ENCODE measurements at regions not wholly inside any gene's neighbourhood (a gene's known extent, or its start where the extent isn't known, plus 50 kb on each side); places are given as distances from the start of the nearest gene placed in this dataset.

DNA sequence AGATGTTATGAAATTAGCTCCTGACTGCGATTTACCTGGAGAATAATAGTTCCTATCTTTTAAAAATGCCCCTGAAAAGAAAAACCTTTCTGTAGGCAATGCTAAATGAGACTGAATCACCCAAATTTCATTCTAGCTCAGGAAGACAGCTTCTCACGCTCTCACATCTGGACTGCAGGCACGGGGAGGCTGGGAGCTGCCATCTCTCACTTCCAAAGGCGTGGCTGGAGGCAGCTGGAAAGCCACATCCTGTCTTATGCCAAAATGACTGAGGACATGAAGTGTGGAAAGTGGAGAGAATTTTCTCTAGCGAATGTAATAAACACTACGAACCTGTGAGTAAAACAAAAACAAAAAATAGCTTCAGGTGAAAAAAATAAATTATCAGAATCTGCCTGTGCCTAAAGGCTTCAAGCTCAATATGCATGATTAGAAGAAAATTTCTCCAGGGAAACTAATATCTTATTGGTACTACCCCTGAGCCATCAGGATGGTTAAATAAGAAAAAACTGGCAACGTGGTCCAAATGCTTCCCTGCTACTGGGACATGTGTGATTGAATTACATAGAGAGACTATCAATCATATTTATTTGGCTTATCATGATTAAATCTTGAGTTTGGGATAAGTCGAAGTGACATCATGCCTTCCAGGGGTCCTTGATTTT, 58.1 kb upstream of the UBL3 start:
- no peak overlapping the region for H3K27ac ChIP-seq
- no peak overlapping the region for H3K4me3 ChIP-seq

DNA sequence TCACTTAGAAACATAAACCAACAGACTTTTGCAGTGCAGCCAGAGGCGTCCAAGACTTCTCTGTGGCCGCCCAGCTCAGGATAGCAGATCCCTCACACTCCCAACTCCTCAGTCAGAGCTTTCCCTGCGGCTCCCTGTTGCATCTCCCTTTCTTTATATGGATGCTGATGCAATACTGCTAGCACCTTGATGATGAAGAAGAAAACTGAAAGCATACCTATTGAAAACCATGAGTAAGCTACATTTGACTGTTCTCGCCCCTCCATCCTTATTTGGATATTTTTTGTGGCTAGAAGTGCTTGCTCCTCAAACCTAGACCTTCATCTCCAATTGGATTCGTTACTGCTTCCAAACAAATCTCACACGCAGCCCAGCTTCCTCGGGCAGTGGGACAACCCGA, 57.3 kb upstream of the UBL3 start:
- Histone ChIP-seq H3K4me3 (no peak overlapping the region), H3K9me3 (replicated peaks) (no peaks in the 10 kb centered on the region), H3K27ac (no peak overlapping the region), H3K27me3 (replicated peaks) (no peaks in the 10 kb centered on the region), H3K36me3 (no peaks in the 10 kb centered on the region), H3K4me1 (replicated peaks) (peaks cover 9% of the 10 kb centered on the region)
- no peak for DNase-seq (ENCODE audit: low read depth in 1 of 2, low spot score in 2 of 2)

More for the DNA sequence above, 58.1 kb upstream of the UBL3 start:
- H3K9me3 ChIP-seq (replicated peaks): no peaks in the 10 kb centered on the region
- peaks cover 7% of the 10 kb centered on the region; the same call in 1 of the 2 replicates for H3K4me1 ChIP-seq (replicated peaks)
- no peaks in the 10 kb centered on the region for H3K27me3 ChIP-seq (replicated peaks)
- no peaks in the 10 kb centered on the region for H3K36me3 ChIP-seq
- DNase-seq (ENCODE audit: low read depth in 1 of 2, low spot score in 2 of 2): peak; percentile 10 to 49

DNA sequence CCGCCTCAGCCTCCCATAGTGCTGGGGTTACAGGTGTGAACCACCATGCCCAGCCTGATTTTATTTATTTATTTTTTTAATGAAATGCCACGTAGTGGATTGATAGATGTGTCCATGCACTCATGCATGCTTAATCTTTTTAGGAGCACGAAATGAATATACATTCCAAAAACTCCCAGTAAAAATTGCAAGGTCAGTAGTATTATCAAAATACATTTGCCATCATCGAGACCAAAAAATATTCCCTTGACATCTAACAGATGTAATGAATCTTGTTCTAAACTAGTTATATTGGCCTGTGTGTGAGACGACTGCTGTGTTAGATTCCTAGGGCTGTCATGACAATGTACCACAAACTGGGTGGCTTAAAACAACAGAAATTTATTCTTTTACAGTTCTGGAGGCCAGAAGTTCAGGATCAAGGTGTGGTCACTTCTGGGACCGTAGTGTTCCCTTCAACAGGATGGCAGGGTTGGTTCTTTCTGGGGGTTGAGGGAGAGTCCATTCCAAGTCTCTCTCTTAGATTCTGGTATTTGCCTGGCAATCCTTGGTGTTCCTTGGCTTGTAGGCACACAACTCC, 56.1 kb upstream of the UBL3 start:
- Histone ChIP-seq H3K4me1 (replicated peaks) (peaks cover 20% of the 10 kb centered on the region), H3K9me3 (replicated peaks) (no peaks in the 10 kb centered on the region), H3K27ac (no peak overlapping the region), H3K4me3 (no peak overlapping the region), H3K27me3 (replicated peaks) (no peaks in the 10 kb centered on the region), H3K36me3 (no peaks in the 10 kb centered on the region)
- DNase-seq (ENCODE audit: low read depth in 1 of 2, low spot score in 2 of 2): no peak

DNA sequence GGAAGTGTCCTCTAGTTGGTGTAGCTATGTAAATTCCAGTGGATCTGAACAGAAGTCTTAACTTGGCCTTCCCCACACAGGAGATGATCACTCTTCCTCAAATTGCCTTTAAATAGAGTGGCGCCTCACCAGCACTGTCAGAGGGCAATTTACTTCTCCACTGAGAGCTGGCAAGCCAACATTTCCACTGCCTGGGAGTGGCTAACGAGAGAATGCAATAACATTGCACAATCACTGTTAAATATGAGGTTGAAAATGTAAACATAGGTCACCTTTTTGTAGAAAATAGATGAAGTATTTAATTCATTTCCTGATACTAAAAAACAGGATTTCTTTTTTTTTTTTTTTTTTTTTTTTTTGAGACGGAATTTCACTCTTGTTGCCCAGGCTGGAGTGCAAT, 55.4 kb upstream of the UBL3 start:
- no peaks in the 10 kb centered on the region for H3K36me3 ChIP-seq
- DNase-seq (ENCODE audit: low read depth in 1 of 2, low spot score in 2 of 2): no peak
- no peak overlapping the region for H3K4me3 ChIP-seq
- peaks cover 20% of the 10 kb centered on the region for H3K4me1 ChIP-seq (replicated peaks)
- H3K27me3 ChIP-seq (replicated peaks): no peaks in the 10 kb centered on the region
- H3K9me3 ChIP-seq (replicated peaks): no peaks in the 10 kb centered on the region
- H3K27ac ChIP-seq: no peak overlapping the region

DNA sequence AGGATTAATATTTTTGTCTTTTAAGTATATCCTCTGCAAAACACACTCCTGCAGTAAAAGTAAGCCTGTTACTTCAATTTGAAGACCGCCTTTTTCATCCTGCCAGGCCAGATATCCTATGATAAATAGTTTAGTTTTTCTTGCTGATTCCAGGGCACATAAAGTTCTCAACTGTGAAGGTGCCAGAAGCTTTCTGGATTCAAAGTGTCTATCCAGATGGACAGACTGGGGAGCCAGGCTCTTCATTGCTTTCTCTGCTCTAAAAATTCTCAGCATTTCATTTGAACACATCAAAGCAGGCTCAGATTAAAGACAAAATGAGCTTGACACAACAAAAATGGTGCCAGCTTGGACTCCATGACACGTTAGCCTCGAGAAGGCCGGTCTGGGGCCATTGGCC, 53.6 kb upstream of the UBL3 start:
- Histone ChIP-seq H3K27me3 (replicated peaks) (no peaks in the 10 kb centered on the region), H3K27ac (no peak overlapping the region)

DNA sequence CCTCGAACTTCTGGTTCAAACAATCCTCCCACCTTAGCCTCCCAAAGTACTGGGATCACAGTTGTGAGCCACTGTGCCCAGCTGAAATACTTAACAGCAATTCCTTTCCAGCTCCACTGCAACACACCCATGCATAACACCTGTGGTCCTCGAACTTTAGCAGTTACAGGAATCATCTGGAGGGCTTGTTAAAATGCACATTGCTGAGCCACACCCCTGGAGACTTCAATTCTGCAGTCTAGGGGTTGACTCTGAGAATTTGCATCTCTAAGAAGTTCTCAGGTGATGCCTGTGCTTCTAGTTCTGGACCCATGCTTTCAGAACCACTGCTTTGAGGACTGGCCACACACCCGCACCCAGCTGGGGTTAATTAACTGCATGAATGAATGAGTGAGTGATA, 53.1 kb upstream of the UBL3 start:
- no peaks in the 10 kb centered on the region for H3K27me3 ChIP-seq (replicated peaks)
- no peak overlapping the region for H3K27ac ChIP-seq
- no peaks in the 10 kb centered on the region for H3K36me3 ChIP-seq
- H3K4me1 ChIP-seq (replicated peaks): peaks cover 20% of the 10 kb centered on the region
- no peak for DNase-seq (ENCODE audit: low read depth in 1 of 2, low spot score in 2 of 2)
- no peaks in the 10 kb centered on the region for H3K9me3 ChIP-seq (replicated peaks)
- no peak overlapping the region for H3K4me3 ChIP-seq

More for the DNA sequence above, 53.6 kb upstream of the UBL3 start:
- Histone ChIP-seq H3K9me3 (replicated peaks) (no peaks in the 10 kb centered on the region), H3K36me3 (no peaks in the 10 kb centered on the region), H3K4me1 (replicated peaks) (peaks cover 20% of the 10 kb centered on the region), H3K4me3 (no peak overlapping the region)
- DNase-seq (ENCODE audit: low read depth in 1 of 2, low spot score in 2 of 2): no peak

DNA sequence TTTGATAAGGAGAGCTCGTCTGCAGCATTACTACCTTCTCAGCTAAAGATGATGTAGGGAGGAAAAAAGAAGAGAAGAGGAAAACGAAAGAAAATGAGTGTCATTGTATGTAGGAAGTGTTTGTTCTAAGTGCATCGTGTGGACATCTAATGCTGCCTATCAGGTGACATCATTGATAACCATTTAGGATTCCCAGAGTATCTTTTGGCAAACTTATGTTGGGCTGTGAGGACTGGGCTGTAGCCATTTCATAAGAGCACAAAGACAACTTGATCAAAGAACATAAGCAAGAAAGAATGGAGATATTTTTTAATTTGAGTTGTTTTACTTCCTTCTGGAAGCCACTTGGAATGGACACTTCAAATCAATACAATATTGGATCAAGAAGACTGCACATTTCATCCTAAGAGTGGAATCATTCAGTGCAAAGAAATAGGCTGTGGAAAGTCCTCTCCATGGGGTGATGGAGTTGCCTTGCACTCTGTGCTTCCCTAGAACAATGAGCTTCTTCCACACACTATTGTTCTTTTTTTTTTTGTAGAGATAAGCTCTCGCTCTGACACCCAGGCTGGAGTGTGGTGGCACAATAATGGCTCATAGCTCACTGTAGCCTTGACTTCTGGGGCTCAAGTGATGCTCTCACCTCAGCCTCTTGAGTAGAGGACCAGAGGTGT, 52.4 kb upstream of the UBL3 start:
- no peak for DNase-seq (ENCODE audit: low read depth in 1 of 2, low spot score in 2 of 2)
- H3K36me3 ChIP-seq: no peaks in the 10 kb centered on the region
- peaks cover 17% of the 10 kb centered on the region for H3K4me1 ChIP-seq (replicated peaks)
- peak overlapping the region; percentile 2; the same call in 1 of the 2 replicates for H3K4me3 ChIP-seq
- peak overlapping the region; percentile 26 for H3K27ac ChIP-seq
- no peaks in the 10 kb centered on the region for H3K27me3 ChIP-seq (replicated peaks)
- no peaks in the 10 kb centered on the region for H3K9me3 ChIP-seq (replicated peaks)

DNA sequence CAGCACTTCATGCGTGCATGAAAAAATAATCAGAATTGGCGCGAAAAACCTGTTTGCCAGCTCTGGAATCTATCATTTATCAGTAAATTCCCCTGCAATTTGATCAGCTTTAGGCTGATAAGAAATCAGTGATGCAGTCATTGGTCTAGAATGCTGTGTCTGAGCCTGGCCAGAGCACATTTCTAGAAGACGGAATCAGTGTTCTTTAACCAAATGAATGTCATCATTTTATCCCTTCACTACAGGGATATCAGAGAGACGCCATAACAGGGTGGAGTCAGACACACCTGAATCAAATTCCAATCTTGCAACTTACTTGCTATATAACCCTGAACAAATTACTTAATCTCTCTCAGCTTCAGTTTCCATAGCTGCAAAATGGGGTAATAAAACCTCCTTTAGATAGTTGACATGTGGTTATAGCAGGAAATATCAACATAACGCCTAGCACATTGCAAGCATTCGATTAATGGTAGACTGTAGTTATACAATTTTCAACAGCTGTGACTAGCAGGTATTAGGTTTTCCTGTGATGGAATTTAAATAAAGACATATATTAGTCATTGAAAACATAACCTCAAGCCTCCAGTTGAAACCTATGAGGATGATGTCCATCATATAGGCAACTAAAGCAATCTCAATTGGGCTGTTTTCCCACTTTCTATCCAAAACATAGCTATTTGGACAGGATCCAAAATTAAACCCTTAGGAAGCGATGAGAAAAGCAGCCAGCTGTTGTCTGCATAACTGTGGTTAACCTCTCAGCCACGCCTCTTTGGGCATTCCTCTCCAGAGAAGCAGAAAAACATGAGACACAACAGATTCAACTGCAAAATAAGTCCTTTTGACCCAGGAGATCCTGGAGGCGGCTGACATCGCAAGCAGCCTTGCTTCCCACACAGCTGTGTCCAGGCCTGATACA, 51.6 kb upstream of the UBL3 start:
- Histone ChIP-seq H3K27ac (peak overlapping the region; percentile 26), H3K27me3 (replicated peaks) (no peaks in the 10 kb centered on the region), H3K9me3 (replicated peaks) (no peaks in the 10 kb centered on the region), H3K4me3 (peak overlapping the region; percentile 2; the same call in 1 of the 2 replicates), H3K4me1 (replicated peaks) (peaks cover 17% of the 10 kb centered on the region), H3K36me3 (no peaks in the 10 kb centered on the region)
- DNase-seq (ENCODE audit: low read depth in 1 of 2, low spot score in 2 of 2): peak; percentile 74 to 76
